ENCODE measurements at regions not wholly inside any gene's neighbourhood (a gene's known extent, or its start where the extent isn't known, plus 50 kb on each side); places are given as distances from the start of the nearest gene placed in this dataset.

GRCh38 chr10:91144961-91145360, 75.5 kb upstream of the PCGF5 start:
- FAIRE-seq, result no peak

DNA sequence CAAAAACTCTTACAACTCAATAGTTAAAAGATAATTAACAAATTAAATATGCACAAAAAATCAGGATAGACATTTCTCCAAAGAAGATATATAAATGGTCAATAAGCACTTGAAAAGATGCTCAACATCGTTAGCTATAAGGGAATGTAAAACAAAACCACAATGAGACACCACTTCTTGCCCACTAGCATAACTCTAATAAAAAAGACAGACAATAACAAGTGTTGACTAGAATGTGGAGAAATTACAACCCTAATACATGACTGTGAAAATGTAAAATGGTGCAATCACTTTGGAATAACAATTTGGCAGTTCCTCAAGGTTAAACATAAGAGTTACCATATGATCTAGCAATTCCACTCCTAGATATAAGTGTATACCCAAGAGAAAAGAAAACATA, 74.3 kb upstream of the PCGF5 start:
- FAIRE-seq, result no peak

DNA sequence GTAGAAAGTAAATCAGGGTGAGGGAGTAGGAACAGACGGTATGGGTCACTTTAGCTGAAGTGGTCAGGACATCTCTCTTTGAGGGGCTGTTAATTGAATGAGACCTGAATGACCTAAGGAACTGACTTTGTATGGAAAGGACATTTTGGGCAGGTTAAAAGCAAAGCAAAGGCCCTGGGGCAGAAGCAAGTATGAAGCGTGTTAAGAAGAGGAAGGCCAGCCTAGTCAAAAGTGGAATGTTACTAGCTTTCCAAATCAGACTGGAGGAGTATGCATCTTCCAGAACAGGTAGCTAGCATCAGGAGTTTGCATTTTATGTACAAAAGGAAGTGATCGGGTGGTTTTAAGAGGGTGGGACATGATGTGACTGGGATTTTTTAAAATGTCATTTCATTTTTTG, 70.9 kb upstream of the PCGF5 start:
- FAIRE-seq, result no peak

DNA sequence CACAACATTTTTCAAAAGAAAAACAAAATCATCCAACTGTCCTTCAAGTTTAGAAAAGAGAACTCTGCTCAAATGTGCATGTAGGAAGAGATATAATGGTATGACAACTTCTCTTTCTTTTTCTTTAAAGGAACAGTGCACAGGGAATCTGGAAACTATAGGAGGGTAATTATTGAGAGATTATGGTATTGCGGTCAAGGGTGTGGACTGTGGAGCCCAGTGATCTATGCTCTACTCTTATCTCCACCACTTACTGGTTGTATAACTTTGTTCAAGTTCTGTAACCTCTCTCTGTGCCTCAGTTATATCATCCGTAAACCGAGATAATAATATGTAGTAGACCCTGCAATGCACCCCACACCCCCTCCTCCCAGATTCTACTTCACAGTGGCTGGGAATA, 69.8 kb upstream of the PCGF5 start:
- no peak for FAIRE-seq

DNA sequence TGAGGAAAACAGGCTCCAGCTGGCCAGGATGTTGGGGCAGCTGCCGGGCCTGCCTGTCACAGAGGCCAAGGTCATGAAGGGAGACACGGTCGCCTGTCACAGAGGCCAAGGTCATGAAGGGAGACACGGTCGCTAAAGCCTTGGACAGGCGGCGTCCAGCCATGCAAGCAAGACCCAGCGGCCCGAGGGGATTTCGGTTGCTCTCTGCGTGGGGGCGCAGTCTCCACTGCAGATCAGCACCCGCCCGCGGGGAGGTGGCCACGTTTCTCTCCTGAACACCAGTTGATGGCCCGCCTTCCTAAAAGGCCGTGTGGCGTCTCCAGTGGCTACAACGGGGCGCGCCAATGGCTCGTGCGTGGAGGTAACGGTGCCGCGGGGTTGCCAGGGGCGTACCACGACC, 67.0 kb upstream of the PCGF5 start:
- FAIRE-seq, result no peak

DNA sequence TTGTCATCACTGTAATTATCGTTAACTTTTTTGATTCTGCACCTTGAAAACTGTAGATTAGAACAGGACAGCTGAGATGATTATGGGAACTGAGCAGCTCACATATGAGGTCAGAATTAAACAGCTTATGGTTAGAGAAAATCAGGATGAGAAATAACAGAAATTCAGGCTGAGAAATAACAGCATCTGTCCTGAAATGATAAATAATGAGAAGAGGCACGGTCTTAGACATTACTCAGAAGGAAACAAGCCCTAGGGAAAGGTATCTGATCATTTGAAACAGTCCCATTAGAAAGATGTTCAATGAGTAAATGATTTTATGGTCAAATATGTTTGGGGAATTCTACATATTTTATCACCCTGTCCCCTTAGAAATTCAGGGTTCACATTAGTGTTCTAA, 65.6 kb upstream of the PCGF5 start:
- FAIRE-seq, result no peak

DNA sequence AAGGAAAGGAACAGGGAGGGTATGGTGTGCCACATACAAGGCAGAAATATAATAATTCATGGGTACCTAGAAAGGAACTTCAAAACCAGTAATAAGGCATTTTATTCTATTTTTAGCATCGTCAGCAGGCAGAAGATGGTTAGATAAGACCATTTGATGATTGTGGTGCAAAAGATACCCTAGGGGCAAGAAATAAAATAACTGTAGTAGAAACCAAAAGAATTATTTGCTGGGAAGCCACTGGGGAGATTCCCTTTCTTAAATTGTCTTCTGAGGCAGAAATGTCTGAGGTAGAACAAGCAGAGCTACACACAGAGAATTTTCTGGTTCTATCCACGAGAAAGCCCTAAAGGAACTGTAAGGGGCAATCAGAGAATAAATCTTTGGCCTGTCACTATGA, 64.3 kb upstream of the PCGF5 start:
- FAIRE-seq, result no peak

- FAIRE-seq, result no peak
These were observed 61.1 kb upstream of the PCGF5 start for GRCh38 chr10:91159254-91159783.

DNA sequence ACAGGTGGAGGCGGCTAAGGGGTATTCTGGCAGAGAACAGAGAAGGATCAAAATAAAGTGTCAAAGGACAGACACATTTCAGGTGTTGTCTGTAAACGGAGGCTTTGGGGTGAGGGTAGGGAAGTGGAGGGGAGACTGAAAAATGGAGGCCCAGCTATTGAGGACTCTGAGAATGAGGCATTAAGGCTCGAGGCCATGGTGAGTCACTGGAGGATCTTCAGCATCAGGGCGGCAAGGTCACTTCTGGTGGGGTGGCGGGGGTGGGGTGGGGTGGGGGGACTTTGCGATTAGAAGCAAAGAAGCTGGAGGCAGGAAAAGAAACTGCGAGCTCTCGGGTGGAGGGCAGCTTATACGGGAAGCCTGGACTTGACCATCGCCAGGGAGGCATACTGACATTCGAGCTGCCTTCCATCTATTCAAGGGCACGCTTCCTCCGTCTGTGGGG, 58.4 kb upstream of the PCGF5 start:
- FAIRE-seq, result no peak

DNA sequence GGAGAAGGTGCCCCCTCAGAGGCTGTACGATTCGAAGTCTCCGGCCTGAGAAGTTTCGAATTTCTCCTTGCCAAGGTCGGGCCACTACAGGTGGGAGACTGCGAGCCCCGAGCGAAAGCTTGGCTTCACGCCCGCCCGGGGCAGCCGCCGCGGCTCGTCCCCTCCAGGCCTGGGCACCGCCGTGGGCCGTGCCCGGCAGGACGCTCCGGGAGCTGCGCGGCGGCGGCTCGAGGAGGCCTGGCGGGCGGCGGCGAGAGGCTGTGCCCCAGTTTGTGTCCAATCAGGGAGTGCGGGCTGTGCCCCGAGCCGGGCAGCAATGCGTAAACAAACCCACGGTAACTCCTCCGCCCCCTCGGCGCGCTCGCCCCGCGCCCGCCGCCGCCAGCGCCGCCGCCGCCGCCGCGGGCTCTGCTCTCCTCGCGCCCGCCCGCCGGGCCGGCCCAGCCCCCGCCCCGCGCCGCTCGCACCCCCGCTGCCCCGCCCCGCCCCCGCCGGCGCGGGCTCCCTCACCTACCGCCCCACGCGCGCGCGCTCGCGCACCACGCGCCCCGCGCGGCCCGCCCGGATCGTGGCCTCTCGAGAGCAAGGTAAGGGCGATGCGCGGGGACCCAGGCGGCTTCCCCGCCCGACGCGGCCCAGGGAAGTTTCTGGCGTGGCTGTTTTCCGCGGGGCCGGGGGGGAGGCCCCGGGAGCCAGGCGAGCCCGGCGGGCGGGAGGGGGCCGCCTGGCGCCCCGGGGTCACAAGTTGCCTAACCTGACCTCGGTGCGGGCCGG, 57.8 kb upstream of the PCGF5 start:
- no peak for FAIRE-seq

GRCh38 chr10:91163269-91163868, 57.1 kb upstream of the PCGF5 start:
- FAIRE-seq, result no peak

DNA sequence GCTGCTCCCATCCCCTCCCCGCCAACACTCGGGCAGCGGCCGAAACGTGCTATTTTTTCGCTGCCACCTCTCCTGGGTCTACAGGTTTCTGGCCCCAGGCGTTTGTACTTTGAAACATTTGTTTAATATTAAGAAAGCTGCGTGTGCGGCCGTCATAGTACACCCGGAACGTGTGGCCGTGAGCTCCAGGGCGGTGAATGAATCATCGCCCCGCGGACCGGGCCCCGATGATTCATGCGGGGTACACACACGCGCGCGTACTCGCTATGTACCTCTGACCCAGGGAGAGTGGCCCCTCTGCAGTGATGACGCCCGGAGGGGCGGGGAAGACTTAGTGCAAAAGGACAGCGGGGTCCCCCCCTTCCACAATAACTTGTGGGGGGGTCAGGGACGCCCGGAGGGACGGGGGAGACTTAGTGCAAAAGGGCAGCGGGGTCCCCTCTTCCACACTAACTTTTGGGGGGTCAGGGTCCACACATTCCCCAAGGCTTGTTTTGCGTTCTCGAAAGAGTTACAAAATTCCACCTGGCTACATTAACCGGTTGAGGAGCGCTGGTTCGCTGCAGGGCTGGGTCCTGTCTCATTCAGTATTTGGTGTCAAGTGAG, 56.5 kb upstream of the PCGF5 start:
- FAIRE-seq, result no peak

- FAIRE-seq, result no peak
These were observed 55.9 kb upstream of the PCGF5 start for GRCh38 chr10:91164520-91165065.

- no peak for FAIRE-seq
These were observed 53.1 kb upstream of the PCGF5 start for GRCh38 chr10:91167406-91167805.

- no peak for FAIRE-seq
These were observed 50.0 kb upstream of the PCGF5 start for GRCh38 chr10:91170418-91170817.

All from colon (tissue), 2 donors.